B cell (primary cell): ENCODE measurements at regions not wholly inside any gene's neighbourhood (a gene's known extent, or its start where the extent isn't known, plus 50 kb on each side); places are given as distances from the start of the nearest gene placed in this dataset.
"Not testable (repeated sequence)": the region's sequence is repeated elsewhere in the genome, so short reads cannot be mapped to it uniquely, and the experiment has no call there.

Source experiments
- ATAC-seq: fragments of 200-7000 bp; cut with Tn5 transposase; one replicate; pipeline ENCODE4 v1.10.0; 2021; ENCODE audit warnings: low read depth, mild to moderate bottlenecking, moderate number of reproducible peaks, moderate library complexity
- CTCF ChIA-PET: fragments of 350-600 bp; sonication (Branson Sonifier 250); formaldehyde crosslinking; loops from one replicate; lab custom pipeline; 2021; ENCODE audit warnings: antibody characterized with exemption, inconsistent platforms; lab: Charles Lee
- POLR2A ChIA-PET: fragments of 350-600 bp; sonication (Branson Sonifier 250); formaldehyde crosslinking; loops from one replicate; lab custom pipeline; 2021; ENCODE audit warnings: antibody characterized with exemption; lab: Charles Lee
- DNase-seq: peaks from one replicate; pipeline ENCODE4 v3.0.0; 2013
- H2AFZ ChIP-seq: 2 replicates; pipeline ENCODE4 v1.6.1; 2012; ENCODE audit warnings: mild to moderate bottlenecking, low read depth, low read length; ENCODE audit not compliant: insufficient read depth, poor library complexity, severe bottlenecking
- H3K27ac ChIP-seq, 2 donors: 1 replicate in 1 of 2; 2 replicates in 1 of 2; pipeline ENCODE4 v1.5.1; 2012 to 2013; ENCODE audit warnings: low read length in 2 of 2, mild to moderate bottlenecking in 2 of 2, moderate library complexity in 1 of 2
- H3K27me3 ChIP-seq, 4 experiments: fragments of 200-600 bp in 1 of 4; sonication (generic) in 1 of 4; replicated peaks in 1 of 4; 1 replicate in 2 of 4; 2 replicates in 2 of 4; pipeline versions ENCODE4 v1.6.1 to v1.7.0; 2013 to 2016; ENCODE audit warnings: low read length in 3 of 4, mild to moderate bottlenecking in 2 of 4, mixed read lengths in 1 of 4, moderate library complexity in 1 of 4; ENCODE audit not compliant: insufficient read depth in 4 of 4, control insufficient read depth in 3 of 4; ENCODE audit errors: control extremely low read depth in 1 of 4
- H3K36me3 ChIP-seq, 2 experiments: replicated peaks in 1 of 2; 1 replicate in 1 of 2; 2 replicates in 1 of 2; pipeline versions ENCODE4 v1.6.1 to v1.7.1; 2013; ENCODE audit warnings: low read length in 1 of 2; ENCODE audit not compliant: insufficient read depth in 2 of 2, control insufficient read depth in 1 of 2; ENCODE audit errors: control extremely low read depth in 1 of 2, extremely low read depth in 1 of 2
- H3K4me1 ChIP-seq, 2 donors: fragments of 200-600 bp in 1 of 2; sonication (generic) in 1 of 2; 1 replicate in 1 of 2; 2 replicates in 1 of 2; pipeline versions ENCODE4 v1.5.1 to v1.6.1; 2013 to 2017; ENCODE audit warnings: low read length in 2 of 2; ENCODE audit not compliant: control insufficient read depth in 2 of 2, insufficient read depth in 2 of 2
- H3K4me2 ChIP-seq: replicated peaks from 2 replicates; pipeline ENCODE3; 2012; ENCODE audit warnings: mild to moderate bottlenecking, low read depth, low read length; ENCODE audit not compliant: poor library complexity, severe bottlenecking
- H3K4me3 ChIP-seq, 5 experiments: fragments of 200-600 bp in 1 of 5; sonication (generic) in 1 of 5; 1 replicate in 3 of 5; 2 replicates in 2 of 5; pipeline versions ENCODE4 v1.5.1 to v1.7.0; 2011 to 2016; ENCODE audit warnings: low read length in 4 of 5, mild to moderate bottlenecking in 4 of 5, low read depth in 2 of 5, control low read depth in 1 of 5, moderate library complexity in 1 of 5; ENCODE audit not compliant: insufficient read depth in 1 of 5; ENCODE audit errors: control extremely low read depth in 1 of 5, extremely low read depth in 1 of 5
- H3K79me2 ChIP-seq: fragments of 200-600 bp; sonication (generic); one replicate; pipeline ENCODE4 v1.6.0; 2016; ENCODE audit warnings: low read length; ENCODE audit not compliant: control insufficient read depth, insufficient read depth
- H3K9ac ChIP-seq: fragments of 200-600 bp; sonication (generic); 2 replicates; pipeline ENCODE4 v1.6.1; 2017; ENCODE audit warnings: mild to moderate bottlenecking, low read length, moderate library complexity
- H3K9me3 ChIP-seq, 3 donors: one replicate each; pipeline versions ENCODE4 v1.6.1 to v1.7.1; 2013; ENCODE audit warnings: low read length in 2 of 3; ENCODE audit not compliant: control insufficient read depth in 2 of 3, insufficient read depth in 1 of 3; ENCODE audit errors: control extremely low read depth in 1 of 3
- H4K20me1 ChIP-seq: 2 replicates; pipeline ENCODE4 v1.6.0; 2012; ENCODE audit warnings: mild to moderate bottlenecking, low read length; ENCODE audit not compliant: insufficient read depth, control insufficient read depth, poor library complexity, severe bottlenecking
- H3K27ac Mint-ChIP-seq: one replicate; pipeline ENCODE4 v1.8.0; 2021; ENCODE audit warnings: mixed read lengths
- H3K27me3 Mint-ChIP-seq: one replicate; pipeline ENCODE4 v1.8.0; 2021; ENCODE audit warnings: mixed read lengths
- H3K4me1 Mint-ChIP-seq: one replicate; pipeline ENCODE4 v1.8.0; 2021; ENCODE audit warnings: mixed read lengths
- H3K4me3 Mint-ChIP-seq: one replicate; pipeline ENCODE4 v1.8.0; 2021; ENCODE audit warnings: mixed read lengths
- H3K9me3 Mint-ChIP-seq: one replicate; pipeline ENCODE4 v1.8.0; 2022; ENCODE audit warnings: mixed read lengths; ENCODE audit not compliant: insufficient read depth
- CTCF ChIP-seq: fragments of 200-600 bp; IDR thresholded peaks from one replicate; pipeline ENCODE4 v1.8.0; 2022; ENCODE audit warnings: antibody characterized with exemption, mild to moderate bottlenecking
- EZH2 ChIP-seq: IDR thresholded peaks from 2 replicates; pipeline ENCODE4 v1.6.1; 2012; ENCODE audit warnings: borderline replicate concordance, low read depth, mild to moderate bottlenecking, moderate library complexity, low read length; ENCODE audit not compliant: insufficient read depth, poor library complexity, severe bottlenecking
- WGBS: methylation state at CpG from one replicate; pipeline ENCODE4 v1.1.5; 2013; ENCODE audit warnings: missing lambda C conversion rate; ENCODE audit not compliant: insufficient coverage; 5-methylcytosine and 5-hydroxymethylcytosine counted together
- intact Hi-C: fragments of 100-400 bp; cut with micrococcal nuclease; formaldehyde crosslinking; loops from one replicate; pipeline ENCODE4 v1.10.0; 2022

- no peak for TF ChIP-seq EZH2
- TF ChIP-seq CTCF, result no peak
- Mint-ChIP-seq H3K27me3 (no peaks in the 10 kb centered on the region), H3K27ac (no peak overlapping the region), H3K9me3 (no peaks in the 10 kb centered on the region), H3K4me3 (no peak overlapping the region), H3K4me1 (peaks cover 3% of the 10 kb centered on the region)
- intact Hi-C loops, result no loop called here
- no peak overlapping the region for H3K4me3 ChIP-seq
- 89% methylated on average over 1 of the region's 3 CpGs for WGBS
- H4K20me1 ChIP-seq, result no peaks in the 10 kb centered on the region
- H3K36me3 ChIP-seq, result peaks cover 0 to 3% of the 10 kb centered on the region in 2 experiments
- ChIA-PET POLR2A (no interaction called here), CTCF (interaction anchor here (0.6 to 3.3 kb wide), 7 partner anchors 9 to 389 kb away, joined by 3 to 18 read pairs (median 4); no protein-coding TSS in a partner anchor)
- no peaks in the 10 kb centered on the region for H3K9me3 ChIP-seq
- ATAC-seq (no peak), DNase-seq (no peak)
- H3K27ac ChIP-seq, result no peak overlapping the region
- H2AFZ ChIP-seq, result no peak overlapping the region
- H3K4me2 ChIP-seq, result no peak overlapping the region
- no peaks in the 10 kb centered on the region for H3K27me3 ChIP-seq
- no peaks in the 10 kb centered on the region for H3K4me1 ChIP-seq
- no peaks in the 10 kb centered on the region for H3K79me2 ChIP-seq
- no peak overlapping the region for H3K9ac ChIP-seq
Observed at GRCh38 chr12:93008044-93008778, 79.1 kb upstream of the EEA1 start.

DNA sequence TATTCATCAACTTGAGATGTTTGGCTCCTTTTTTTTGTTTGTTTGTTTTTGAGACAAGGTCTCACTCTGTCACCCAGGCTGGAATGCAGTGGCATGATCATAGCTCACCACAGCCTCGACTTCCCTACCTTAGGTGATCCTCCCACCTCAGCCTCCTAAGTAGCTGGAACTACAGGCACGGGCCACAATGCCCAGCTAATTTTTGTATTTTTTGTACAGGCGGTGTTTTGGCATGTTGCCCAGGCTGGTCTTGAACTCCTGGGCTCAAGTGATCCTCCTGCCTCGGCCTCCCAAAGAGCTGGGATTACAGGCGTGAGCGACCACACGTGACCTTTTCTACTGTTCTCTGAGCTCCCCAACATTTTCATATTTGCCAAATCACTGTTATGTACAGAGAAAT is 79.8 kb upstream of the EEA1 start:
- ATAC-seq, POLR2A ChIA-PET, H3K27me3 ChIP-seq, H3K9me3 ChIP-seq, H3K9me3 Mint-ChIP-seq, H3K4me2 ChIP-seq, H3K27ac ChIP-seq, H3K9ac ChIP-seq, H3K36me3 ChIP-seq, H4K20me1 ChIP-seq, H3K79me2 ChIP-seq, H2AFZ ChIP-seq, H3K4me3 ChIP-seq, H3K27ac Mint-ChIP-seq, H3K4me1 Mint-ChIP-seq, H3K4me1 ChIP-seq, H3K4me3 Mint-ChIP-seq, intact Hi-C loops, H3K27me3 Mint-ChIP-seq, DNase-seq: not testable (repeated sequence)
- WGBS, result 94% methylated on average over 5 of the region's 7 CpGs
- CTCF ChIA-PET, result interaction anchor here (0.6 to 3.3 kb wide), 7 partner anchors 8 to 1632 kb away, joined by 3 to 18 read pairs (median 4); no protein-coding TSS in a partner anchor
